Neural progenitor cell (in vitro differentiated cells): ENCODE measurements at regions not wholly inside any gene's neighbourhood (a gene's known extent, or its start where the extent isn't known, plus 50 kb on each side); places are given as distances from the start of the nearest gene placed in this dataset.

Experiments used
- DNase-seq: peaks from one replicate; pipeline ENCODE4 v3.0.0-alpha.2; 2016; ENCODE audit warnings: low spot score
- H2AFZ ChIP-seq: fragments of 200-600 bp; sonication (generic); replicated peaks from 2 replicates; pipeline ENCODE4 v1.6.1; 2016; ENCODE audit warnings: antibody characterized with exemption
- H3F3A ChIP-seq: fragments of 200-600 bp; sonication (generic); 2 replicates; pipeline ENCODE4 v1.6.1; 2016; ENCODE audit warnings: antibody characterized with exemption, low read depth
- H3K27ac ChIP-seq: fragments of 200-600 bp; sonication (generic); 2 replicates; pipeline ENCODE4 v1.5.1; 2016; ENCODE audit warnings: mild to moderate bottlenecking
- H3K27me3 ChIP-seq: fragments of 200-600 bp; sonication (generic); 2 replicates; pipeline ENCODE4 v1.6.1; 2016; ENCODE audit warnings: mild to moderate bottlenecking, moderate library complexity
- H3K36me3 ChIP-seq: fragments of 200-600 bp; sonication (generic); 2 replicates; pipeline ENCODE4 v1.5.1; 2016
- H3K4me1 ChIP-seq: fragments of 200-600 bp; sonication (generic); 2 replicates; pipeline ENCODE4 v1.6.1; 2016; ENCODE audit warnings: mixed run types
- H3K4me2 ChIP-seq: fragments of 200-600 bp; sonication (generic); 2 replicates; pipeline ENCODE4 v1.6.1; 2016
- H3K4me3 ChIP-seq: fragments of 200-600 bp; sonication (generic); 2 replicates; pipeline ENCODE4 v1.5.1; 2016
- H3K79me2 ChIP-seq: fragments of 200-600 bp; sonication (generic); 2 replicates; pipeline ENCODE4 v1.6.1; 2016; ENCODE audit warnings: low read depth
- H3K9ac ChIP-seq: fragments of 200-600 bp; sonication (generic); 2 replicates; pipeline ENCODE4 v1.6.1; 2016
- H3K9me3 ChIP-seq: fragments of 200-600 bp; sonication (generic); 2 replicates; pipeline ENCODE4 v1.5.1; 2016; ENCODE audit warnings: low read depth
- H4K20me1 ChIP-seq: fragments of 200-600 bp; sonication (generic); 2 replicates; pipeline ENCODE4 v1.6.1; 2016; ENCODE audit warnings: low read depth
- H3K27ac Mint-ChIP-seq: 3 replicates; pipeline ENCODE4 v1.8.0; 2021; ENCODE audit warnings: mixed read lengths
- H3K27me3 Mint-ChIP-seq: 2 replicates; pipeline ENCODE4 v1.8.0; 2022; ENCODE audit warnings: low read depth, mild to moderate bottlenecking, inconsistent platforms, moderate library complexity, mixed read lengths; ENCODE audit not compliant: insufficient read depth
- H3K36me3 Mint-ChIP-seq: 3 replicates; pipeline ENCODE4 v1.8.0; 2021; ENCODE audit warnings: mixed read lengths
- H3K4me1 Mint-ChIP-seq: 3 replicates; pipeline ENCODE4 v1.8.0; 2021; ENCODE audit warnings: mixed read lengths
- H3K4me3 Mint-ChIP-seq: 3 replicates; pipeline ENCODE4 v1.8.0; 2021; ENCODE audit warnings: mild to moderate bottlenecking, moderate library complexity, mixed read lengths
- H3K9me3 Mint-ChIP-seq: 3 replicates; pipeline ENCODE4 v1.8.0; 2020; ENCODE audit warnings: mixed read lengths
- EZH2 ChIP-seq: fragments of 200-600 bp; sonication (generic); IDR thresholded peaks from 2 replicates; pipeline ENCODE4 v1.6.1; 2017; ENCODE audit warnings: antibody characterized with exemption, mild to moderate bottlenecking, moderate library complexity
- EZH2phosphoT487 ChIP-seq: fragments of 200-600 bp; sonication (generic); IDR thresholded peaks from 2 replicates; pipeline ENCODE4 v1.6.1; 2017; ENCODE audit warnings: antibody characterized with exemption
- TF ChIP-seq, protein P1 (sequence below): fragments of 200-600 bp; sonication (generic); IDR thresholded peaks from 2 replicates; pipeline ENCODE4 v1.5.1; 2017; ENCODE audit warnings: antibody characterized with exemption, mild to moderate bottlenecking

- H3K27me3 Mint-ChIP-seq, result no peaks in the 10 kb centered on the region
- no peak overlapping the region for H3K4me3 Mint-ChIP-seq
- no peaks in the 10 kb centered on the region for H3K27me3 ChIP-seq
- H3K9me3 ChIP-seq, result no peaks in the 10 kb centered on the region
- H3K36me3 ChIP-seq, result no peaks in the 10 kb centered on the region
- no peak overlapping the region for H3K4me2 ChIP-seq
- H4K20me1 ChIP-seq, result no peaks in the 10 kb centered on the region
- H3K9me3 Mint-ChIP-seq, result peaks cover 6% of the 10 kb centered on the region
- H3K4me3 ChIP-seq, result no peak overlapping the region
- H3K79me2 ChIP-seq, result no peaks in the 10 kb centered on the region
- peaks cover 17% of the 10 kb centered on the region for H3K4me1 Mint-ChIP-seq
- H3K27ac ChIP-seq, result no peak overlapping the region
- no peak overlapping the region for H2AFZ ChIP-seq
- peaks cover 2% of the 10 kb centered on the region for H3K36me3 Mint-ChIP-seq
- H3K4me1 ChIP-seq, result peaks cover 20% of the 10 kb centered on the region
- H3K27ac Mint-ChIP-seq, result no peak overlapping the region
- no peaks in the 10 kb centered on the region for H3F3A ChIP-seq
- no peak overlapping the region for H3K9ac ChIP-seq
- no peak for DNase-seq
- TF ChIP-seq EZH2 (no peak), EZH2phosphoT487 (no peak)
- TF ChIP-seq, protein P1, sequence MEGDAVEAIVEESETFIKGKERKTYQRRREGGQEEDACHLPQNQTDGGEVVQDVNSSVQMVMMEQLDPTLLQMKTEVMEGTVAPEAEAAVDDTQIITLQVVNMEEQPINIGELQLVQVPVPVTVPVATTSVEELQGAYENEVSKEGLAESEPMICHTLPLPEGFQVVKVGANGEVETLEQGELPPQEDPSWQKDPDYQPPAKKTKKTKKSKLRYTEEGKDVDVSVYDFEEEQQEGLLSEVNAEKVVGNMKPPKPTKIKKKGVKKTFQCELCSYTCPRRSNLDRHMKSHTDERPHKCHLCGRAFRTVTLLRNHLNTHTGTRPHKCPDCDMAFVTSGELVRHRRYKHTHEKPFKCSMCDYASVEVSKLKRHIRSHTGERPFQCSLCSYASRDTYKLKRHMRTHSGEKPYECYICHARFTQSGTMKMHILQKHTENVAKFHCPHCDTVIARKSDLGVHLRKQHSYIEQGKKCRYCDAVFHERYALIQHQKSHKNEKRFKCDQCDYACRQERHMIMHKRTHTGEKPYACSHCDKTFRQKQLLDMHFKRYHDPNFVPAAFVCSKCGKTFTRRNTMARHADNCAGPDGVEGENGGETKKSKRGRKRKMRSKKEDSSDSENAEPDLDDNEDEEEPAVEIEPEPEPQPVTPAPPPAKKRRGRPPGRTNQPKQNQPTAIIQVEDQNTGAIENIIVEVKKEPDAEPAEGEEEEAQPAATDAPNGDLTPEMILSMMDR, result no peak
These were observed 341.1 kb downstream of the CXCL12 start for GRCh38 chr10:44043646-44044375.

DNA sequence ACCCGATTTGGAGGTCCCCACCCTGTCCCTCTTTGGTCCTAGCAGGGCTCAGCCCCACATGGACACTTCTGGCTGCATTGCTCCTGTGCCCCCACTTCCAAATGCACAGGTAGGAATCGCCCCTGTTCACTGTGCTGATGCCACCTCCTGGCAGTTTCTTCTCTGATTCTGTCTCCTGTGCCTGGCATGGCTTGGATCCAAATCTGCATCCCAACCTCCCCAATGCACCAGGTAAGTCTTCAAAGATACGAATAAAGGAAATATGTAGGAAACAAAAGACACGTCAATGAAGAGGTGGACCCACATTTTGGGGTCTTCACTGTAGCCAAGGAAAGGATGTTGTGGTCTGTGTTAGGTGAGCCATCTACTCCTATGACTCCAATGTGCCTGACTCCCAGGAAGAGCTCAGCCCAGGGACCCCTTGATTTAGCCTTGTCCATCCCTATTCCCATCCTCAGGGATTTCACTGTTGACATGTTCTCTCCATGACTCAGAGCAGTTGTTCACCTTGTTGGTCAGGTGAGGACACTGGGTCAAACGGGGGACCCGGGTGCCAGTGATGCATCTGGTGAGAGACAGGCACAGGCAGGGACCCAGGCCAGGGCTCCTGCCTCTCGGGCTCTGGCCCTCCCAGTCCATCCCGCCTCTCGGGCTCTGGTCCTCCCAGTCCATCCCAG is 341.8 kb downstream of the CXCL12 start:
- TF ChIP-seq, protein P1, result no peak
- TF ChIP-seq EZH2phosphoT487 (no peak), EZH2 (no peak)
- Mint-ChIP-seq H3K27me3 (no peaks in the 10 kb centered on the region), H3K36me3 (peaks cover 2% of the 10 kb centered on the region), H3K4me1 (peaks cover 17% of the 10 kb centered on the region), H3K4me3 (no peak overlapping the region), H3K27ac (no peak overlapping the region), H3K9me3 (peaks cover 6% of the 10 kb centered on the region)
- Histone ChIP-seq H3K27me3 (no peaks in the 10 kb centered on the region), H3K4me1 (peaks cover 20% of the 10 kb centered on the region), H3F3A (no peaks in the 10 kb centered on the region), H3K9ac (no peak overlapping the region), H3K27ac (no peak overlapping the region), H3K36me3 (no peaks in the 10 kb centered on the region), H3K4me3 (no peak overlapping the region), H3K4me2 (no peak overlapping the region), H3K79me2 (no peaks in the 10 kb centered on the region), H4K20me1 (no peaks in the 10 kb centered on the region), H3K9me3 (no peaks in the 10 kb centered on the region), H2AFZ (no peak overlapping the region)
- DNase-seq, result no peak

DNA sequence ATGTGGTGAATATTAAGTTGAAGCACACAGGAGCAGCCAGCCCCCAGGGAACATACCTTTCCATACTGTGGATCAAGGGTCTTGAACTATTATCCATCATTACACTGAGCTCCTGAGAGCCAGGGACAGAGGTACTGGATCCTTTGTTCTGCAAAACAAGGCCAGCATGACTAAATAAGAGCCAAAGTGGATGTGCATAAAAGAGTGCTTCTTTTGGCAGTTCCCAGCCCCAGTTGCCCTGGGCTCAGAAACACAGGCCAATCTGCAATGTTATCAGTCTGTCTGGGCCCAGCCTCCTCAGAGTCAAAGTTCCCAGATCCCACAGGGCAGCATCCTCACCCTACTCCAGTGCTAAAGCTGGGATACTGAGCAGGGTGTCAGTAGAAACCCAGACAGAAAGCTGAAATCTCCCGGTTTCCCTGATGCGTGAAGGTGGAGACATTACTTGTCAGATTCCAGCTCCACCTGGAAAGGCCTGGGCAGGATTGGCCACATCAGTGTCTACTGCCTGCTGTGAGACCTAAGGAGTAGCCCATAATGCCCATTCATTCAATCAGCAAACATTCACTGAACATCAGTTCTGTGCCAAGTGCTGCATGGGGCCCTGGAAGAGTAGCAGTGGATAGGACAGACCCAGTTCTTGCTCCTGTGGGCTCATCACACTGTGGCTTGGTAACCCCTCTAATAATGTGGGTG is 342.7 kb downstream of the CXCL12 start:
- no peaks in the 10 kb centered on the region for H3K27me3 ChIP-seq
- H3K4me1 ChIP-seq, result peaks cover 14% of the 10 kb centered on the region
- H3K9me3 Mint-ChIP-seq, result peaks cover 6% of the 10 kb centered on the region
- no peaks in the 10 kb centered on the region for H3K27me3 Mint-ChIP-seq
- no peaks in the 10 kb centered on the region for H3K79me2 ChIP-seq
- H3K4me3 Mint-ChIP-seq, result no peak overlapping the region
- no peaks in the 10 kb centered on the region for H3K36me3 Mint-ChIP-seq
- no peak overlapping the region for H3K9ac ChIP-seq
- no peak for DNase-seq
- H3F3A ChIP-seq, result no peaks in the 10 kb centered on the region
- H3K4me3 ChIP-seq, result no peak overlapping the region
- no peaks in the 10 kb centered on the region for H3K36me3 ChIP-seq
- no peaks in the 10 kb centered on the region for H3K9me3 ChIP-seq
- peaks cover 17% of the 10 kb centered on the region for H3K4me1 Mint-ChIP-seq
- no peak overlapping the region for H2AFZ ChIP-seq
- no peak overlapping the region for H3K27ac ChIP-seq
- H4K20me1 ChIP-seq, result no peaks in the 10 kb centered on the region
- H3K4me2 ChIP-seq, result no peak overlapping the region
- TF ChIP-seq EZH2phosphoT487 (no peak), EZH2 (no peak)
- TF ChIP-seq, protein P1, result no peak
- H3K27ac Mint-ChIP-seq, result no peak overlapping the region
